ENCODE measurements at regions not wholly inside any gene's neighbourhood (a gene's known extent, or its start where the extent isn't known, plus 50 kb on each side); places are given as distances from the start of the nearest gene placed in this dataset.

DNA sequence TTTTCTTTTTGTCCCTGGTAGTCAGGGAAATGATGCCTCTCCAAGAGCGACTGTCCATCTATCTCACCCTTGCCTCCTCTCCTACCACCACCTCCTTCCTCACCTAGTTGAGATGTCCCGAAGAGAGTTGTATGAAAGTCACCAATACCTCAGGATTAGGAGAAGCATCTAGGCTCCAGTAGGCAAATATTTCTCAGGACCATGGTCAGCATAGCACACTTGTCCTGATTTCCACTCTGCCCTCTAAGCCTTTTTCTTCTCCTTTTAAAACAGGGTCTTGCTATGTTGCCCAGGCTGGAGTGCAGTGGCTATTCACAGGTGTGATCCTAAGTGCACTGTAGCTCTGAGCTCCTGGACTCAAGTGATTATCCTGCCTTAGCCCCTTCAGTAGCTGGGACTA lies 268.4 kb upstream of the PELI2 start:
- Histone ChIP-seq H3K36me3 (ENCODE audit: insufficient read depth, low read length, poor library complexity, severe bottlenecking) (no peaks in the 10 kb centered on the region), H3K4me1 (ENCODE audit: insufficient read depth, low read length, poor library complexity, severe bottlenecking) (peaks cover 19% of the 10 kb centered on the region), H3K27me3 (replicated peaks; ENCODE audit: insufficient read depth, low read depth, low read length, poor library complexity) (no peaks in the 10 kb centered on the region), H3K27ac (ENCODE audit: low read depth, low read length, poor library complexity, severe bottlenecking) (no peak overlapping the region), H3K4me3 (ENCODE audit: low read depth, low read length, poor library complexity, severe bottlenecking) (no peak overlapping the region), H3K9me3 (ENCODE audit: low read depth, low read length, poor library complexity, severe bottlenecking) (no peaks in the 10 kb centered on the region)
- intact Hi-C loops (cut with micrococcal nuclease; ENCODE audit: unreplicated experiment): loop anchor here (10.0 kb wide), 1 partner anchor 495 kb away; no protein-coding TSS in a partner anchor
- BruUV-seq (replicated peaks): no TSS peak
- no peak for TF ChIP-seq EZH2 (IDR thresholded peaks at IDR 0.05; ENCODE audit: borderline replicate concordance, low read depth, low read length, poor library complexity, severe bottlenecking)
- TF ChIP-seq, protein P1, sequence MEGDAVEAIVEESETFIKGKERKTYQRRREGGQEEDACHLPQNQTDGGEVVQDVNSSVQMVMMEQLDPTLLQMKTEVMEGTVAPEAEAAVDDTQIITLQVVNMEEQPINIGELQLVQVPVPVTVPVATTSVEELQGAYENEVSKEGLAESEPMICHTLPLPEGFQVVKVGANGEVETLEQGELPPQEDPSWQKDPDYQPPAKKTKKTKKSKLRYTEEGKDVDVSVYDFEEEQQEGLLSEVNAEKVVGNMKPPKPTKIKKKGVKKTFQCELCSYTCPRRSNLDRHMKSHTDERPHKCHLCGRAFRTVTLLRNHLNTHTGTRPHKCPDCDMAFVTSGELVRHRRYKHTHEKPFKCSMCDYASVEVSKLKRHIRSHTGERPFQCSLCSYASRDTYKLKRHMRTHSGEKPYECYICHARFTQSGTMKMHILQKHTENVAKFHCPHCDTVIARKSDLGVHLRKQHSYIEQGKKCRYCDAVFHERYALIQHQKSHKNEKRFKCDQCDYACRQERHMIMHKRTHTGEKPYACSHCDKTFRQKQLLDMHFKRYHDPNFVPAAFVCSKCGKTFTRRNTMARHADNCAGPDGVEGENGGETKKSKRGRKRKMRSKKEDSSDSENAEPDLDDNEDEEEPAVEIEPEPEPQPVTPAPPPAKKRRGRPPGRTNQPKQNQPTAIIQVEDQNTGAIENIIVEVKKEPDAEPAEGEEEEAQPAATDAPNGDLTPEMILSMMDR (conservative IDR thresholded peaks at IDR 0.05; ENCODE audit: low read depth, low read length): no peak
- DNase-seq (ENCODE audit: low spot score): no peak
- ChIA-PET CTCF (no interaction called here), POLR2A (ENCODE audit: low non-redundant PET) (no interaction called here)

- peaks cover 15% of the 10 kb centered on the region for H3K4me1 ChIP-seq (ENCODE audit: insufficient read depth, low read length, poor library complexity, severe bottlenecking)
- no peak overlapping the region for H3K27ac ChIP-seq (ENCODE audit: low read depth, low read length, poor library complexity, severe bottlenecking)
- H3K9me3 ChIP-seq (ENCODE audit: low read depth, low read length, poor library complexity, severe bottlenecking): no peaks in the 10 kb centered on the region
- no peak for TF ChIP-seq EZH2 (IDR thresholded peaks at IDR 0.05; ENCODE audit: borderline replicate concordance, low read depth, low read length, poor library complexity, severe bottlenecking)
- TF ChIP-seq, protein P1 (conservative IDR thresholded peaks at IDR 0.05; ENCODE audit: low read depth, low read length): no peak
- no peaks in the 10 kb centered on the region for H3K27me3 ChIP-seq (replicated peaks; ENCODE audit: insufficient read depth, low read depth, low read length, poor library complexity)
- intact Hi-C loops (cut with micrococcal nuclease; ENCODE audit: unreplicated experiment): no loop called here
- no peak overlapping the region for H3K4me3 ChIP-seq (ENCODE audit: low read depth, low read length, poor library complexity, severe bottlenecking)
- no peaks in the 10 kb centered on the region for H3K36me3 ChIP-seq (ENCODE audit: insufficient read depth, low read length, poor library complexity, severe bottlenecking)
- ChIA-PET CTCF (no interaction called here), POLR2A (ENCODE audit: low non-redundant PET) (no interaction called here)
- BruUV-seq (replicated peaks): no TSS peak
- peak; percentile 73 for DNase-seq (ENCODE audit: low spot score)
These were observed 267.4 kb upstream of the PELI2 start for GRCh38 chr14:55850825-55851241.

DNA sequence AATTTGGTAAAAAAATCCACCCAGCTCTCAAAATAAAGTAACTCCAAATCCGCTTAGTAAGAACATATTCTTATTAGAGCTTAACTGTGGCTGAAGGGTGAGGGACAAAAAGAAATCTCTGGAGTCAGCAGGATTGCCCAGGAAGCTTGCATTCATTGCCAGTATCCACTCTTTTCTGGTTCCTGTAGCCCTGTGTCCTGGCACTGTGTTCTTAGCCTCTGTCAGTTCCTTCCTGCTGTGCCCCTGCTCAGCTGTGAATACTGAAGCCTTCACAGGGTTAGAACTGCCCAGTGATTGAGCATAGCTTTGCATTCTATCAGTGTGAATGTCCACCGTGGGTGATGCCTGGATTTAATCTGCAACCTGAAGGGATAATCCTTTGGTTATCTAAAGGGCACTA lies 266.9 kb upstream of the PELI2 start:
- Histone ChIP-seq H3K9me3 (ENCODE audit: low read depth, low read length, poor library complexity, severe bottlenecking) (no peaks in the 10 kb centered on the region), H3K4me1 (ENCODE audit: insufficient read depth, low read length, poor library complexity, severe bottlenecking) (peaks cover 12% of the 10 kb centered on the region), H3K27ac (ENCODE audit: low read depth, low read length, poor library complexity, severe bottlenecking) (no peak overlapping the region), H3K4me3 (ENCODE audit: low read depth, low read length, poor library complexity, severe bottlenecking) (no peak overlapping the region), H3K36me3 (ENCODE audit: insufficient read depth, low read length, poor library complexity, severe bottlenecking) (no peaks in the 10 kb centered on the region), H3K27me3 (replicated peaks; ENCODE audit: insufficient read depth, low read depth, low read length, poor library complexity) (no peaks in the 10 kb centered on the region)
- ChIA-PET CTCF (no interaction called here), POLR2A (ENCODE audit: low non-redundant PET) (no interaction called here)
- intact Hi-C loops (cut with micrococcal nuclease; ENCODE audit: unreplicated experiment): no loop called here
- TF ChIP-seq EZH2 (IDR thresholded peaks at IDR 0.05; ENCODE audit: borderline replicate concordance, low read depth, low read length, poor library complexity, severe bottlenecking): no peak
- TF ChIP-seq, protein P1 (conservative IDR thresholded peaks at IDR 0.05; ENCODE audit: low read depth, low read length): no peak
- DNase-seq (ENCODE audit: low spot score): peak; percentile 22
- BruUV-seq (replicated peaks): no TSS peak
